Erythroblast (primary cell): ENCODE measurements at regions not wholly inside any gene's neighbourhood (a gene's known extent, or its start where the extent isn't known, plus 50 kb on each side); places are given as distances from the start of the nearest gene placed in this dataset.

Source experiments
- DNase-seq, 2 experiments: peaks; one replicate each; lab custom pipeline; 2025; lab: John Stamatoyannopoulos, UW
- GATA1 ChIP-seq: IDR thresholded peaks from 2 replicates; pipeline ENCODE4 v1.6.1; 2011; ENCODE audit warnings: low read depth, mild to moderate bottlenecking, control low read depth, low read length, moderate library complexity
- POLR2A ChIP-seq: IDR thresholded peaks from 2 replicates; pipeline ENCODE4 v1.6.1; 2011; ENCODE audit warnings: mild to moderate bottlenecking, low read length

DNA sequence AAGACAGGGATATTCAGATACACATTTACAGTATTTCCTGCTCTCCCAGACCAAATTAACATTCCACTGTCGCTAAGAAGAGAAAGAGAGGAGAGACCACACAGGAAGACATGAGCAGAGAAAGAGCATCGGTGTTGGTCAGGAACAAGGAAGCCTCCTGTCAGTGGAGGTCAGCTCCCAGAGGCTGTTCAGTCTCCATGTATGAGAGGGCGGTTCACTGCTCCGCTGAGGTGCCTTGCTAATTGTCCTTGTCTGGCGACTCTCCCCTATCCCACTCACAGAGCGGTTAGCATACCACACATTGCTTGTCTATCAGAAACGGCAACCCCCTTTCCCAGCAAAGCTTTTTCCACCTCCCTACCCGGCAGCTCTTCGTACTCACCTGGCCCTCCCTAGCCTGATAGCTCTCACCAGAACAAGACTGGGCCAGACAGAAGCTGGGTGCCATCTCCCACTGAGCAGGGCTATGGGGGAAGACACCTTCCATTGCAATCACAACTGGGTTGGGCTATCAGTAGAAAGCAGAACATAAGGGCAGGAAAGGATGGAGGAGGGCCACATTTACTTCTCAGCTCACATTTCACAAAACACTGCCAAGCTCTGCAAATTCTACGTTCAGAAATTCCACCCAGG is 58.6 kb upstream of the LMNB1 start:
- no peak for DNase-seq
- TF ChIP-seq POLR2A (no peak), GATA1 (no peak)

DNA sequence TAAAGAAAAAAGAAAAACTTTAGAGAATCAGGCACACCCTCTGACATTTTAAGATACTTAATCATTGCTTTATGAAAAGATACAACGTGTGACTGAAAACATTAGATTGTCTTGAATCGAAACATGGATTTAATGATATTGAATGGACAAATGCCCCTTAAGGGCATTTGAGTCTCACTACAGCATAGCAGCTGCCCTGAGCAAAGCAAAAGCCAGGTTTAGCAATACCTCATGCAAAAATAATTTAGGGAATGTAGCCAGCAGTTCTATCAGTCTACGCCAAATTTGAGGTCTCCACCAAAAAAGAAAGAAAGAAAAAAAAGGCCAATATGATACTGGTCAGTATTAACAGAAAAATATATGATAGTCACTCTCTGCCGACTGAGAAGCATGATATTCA is 56.6 kb upstream of the LMNB1 start:
- TF ChIP-seq GATA1: no peak
- TF ChIP-seq POLR2A: no peak
- DNase-seq: no peak

DNA sequence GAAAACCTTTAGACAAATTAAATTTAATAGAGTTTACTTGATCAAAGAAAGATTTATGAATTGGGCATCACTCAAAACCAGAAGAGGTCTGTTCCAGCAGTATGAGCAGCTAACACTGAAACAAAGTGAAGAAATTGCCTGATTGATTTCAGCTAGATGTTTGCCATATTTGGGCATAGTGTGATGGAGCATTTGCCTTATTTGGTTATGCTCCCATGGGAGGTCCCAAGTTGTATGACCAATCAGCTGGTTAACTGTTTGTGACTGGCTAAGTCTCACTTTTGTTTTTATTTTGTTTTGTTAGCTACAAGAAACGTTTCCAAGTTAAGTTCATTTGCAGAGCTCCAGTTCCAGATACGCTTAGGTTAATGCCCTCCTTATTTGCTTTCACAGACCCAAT is 53.3 kb upstream of the LMNB1 start:
- TF ChIP-seq POLR2A (no peak), GATA1 (no peak)
- DNase-seq: no peak
